SK-N-SH treated with all-trans-retinoic acid at 6 μM for 48 hours (cell line): ENCODE measurements at regions not wholly inside any gene's neighbourhood (a gene's known extent, or its start where the extent isn't known, plus 50 kb on each side); places are given as distances from the start of the nearest gene placed in this dataset.

Experiments
- ARNTL ChIP-seq: fragments of 450-650 bp; formaldehyde crosslinking; IDR thresholded peaks from 2 replicates; pipeline ENCODE4 v1.5.0; 2020; ENCODE audit warnings: low read depth, mild to moderate bottlenecking, moderate library complexity, borderline replicate concordance
- CSDC2 ChIP-seq: fragments of 250-450 bp; sonication (Bioruptor Pico); IDR thresholded peaks from 2 replicates; pipeline ENCODE4 v1.5.0; 2020; ENCODE audit warnings: mild to moderate bottlenecking, moderate library complexity
- GLIS3 ChIP-seq: fragments of 250-450 bp; sonication (Bioruptor Pico); IDR thresholded peaks from 2 replicates; pipeline ENCODE4 v1.5.0; 2020; ENCODE audit warnings: mild to moderate bottlenecking, moderate library complexity
- OSR1 ChIP-seq: fragments of 250-450 bp; sonication (Bioruptor Pico); IDR thresholded peaks from 2 replicates; pipeline ENCODE4 v1.8.0; 2022; ENCODE audit warnings: moderate library complexity, mild to moderate bottlenecking, inconsistent platforms
- PATZ1 ChIP-seq: fragments of 250-450 bp; sonication (Bioruptor Pico); IDR thresholded peaks from 2 replicates; pipeline ENCODE4 v1.8.0; 2020; ENCODE audit warnings: mild to moderate bottlenecking, moderate library complexity, borderline replicate concordance
- RARB ChIP-seq: fragments of 250-450 bp; sonication (Bioruptor Pico); IDR thresholded peaks from 2 replicates; pipeline ENCODE4 v1.8.0; 2021; ENCODE audit warnings: mild to moderate bottlenecking, moderate library complexity
- TCF4 ChIP-seq: fragments of 250-450 bp; sonication (Bioruptor Pico); IDR thresholded peaks from 2 replicates; pipeline ENCODE4 v1.8.0; 2021; ENCODE audit warnings: mild to moderate bottlenecking, moderate library complexity, borderline replicate concordance
- TSHZ2 ChIP-seq: fragments of 250-450 bp; sonication (Bioruptor Pico); IDR thresholded peaks from 2 replicates; pipeline ENCODE4 v1.5.0; 2020; ENCODE audit warnings: mild to moderate bottlenecking, moderate library complexity
- ZNF70 ChIP-seq: fragments of 450-650 bp; formaldehyde crosslinking; IDR thresholded peaks from 2 replicates; pipeline ENCODE4 v1.5.0; 2020; ENCODE audit warnings: mild to moderate bottlenecking, moderate library complexity

GRCh38 chr10:110355922-110356627 lies 51.4 kb upstream of the SMNDC1 start:
- no peak for TF ChIP-seq ZNF70 (CRISPR knock-in tag)
- no peak for TF ChIP-seq GLIS3 (CRISPR knock-in tag)
- no peak for TF ChIP-seq TSHZ2 (CRISPR knock-in tag)
- no peak for TF ChIP-seq PATZ1
- no peak for TF ChIP-seq CSDC2
- TF ChIP-seq ARNTL (CRISPR knock-in tag) = no peak
- TF ChIP-seq OSR1 = no peak
- no peak for TF ChIP-seq TCF4 (CRISPR knock-in tag)
- TF ChIP-seq RARB (CRISPR knock-in tag) = no peak
